ENCODE measurements at regions not wholly inside any gene's neighbourhood (a gene's known extent, or its start where the extent isn't known, plus 50 kb on each side); places are given as distances from the start of the nearest gene placed in this dataset.

- no peak for DNase-seq
Observed at GRCh38 chr20:40359131-40359912, 329.7 kb downstream of the MAFB start.

- no peak for DNase-seq
Observed at GRCh38 chr20:40354880-40355279, 334.2 kb downstream of the MAFB start.

- DNase-seq: no peak
Observed at GRCh38 chr20:40343390-40343789, 345.6 kb downstream of the MAFB start.

GRCh38 chr20:40341561-40341960 lies 347.5 kb downstream of the MAFB start:
- no peak for DNase-seq

- no peak for DNase-seq
Observed at GRCh38 chr20:40339661-40340449, 349.2 kb downstream of the MAFB start.

- DNase-seq: no peak
Observed at GRCh38 chr20:40336533-40336932, 352.5 kb downstream of the MAFB start.

GRCh38 chr20:40335901-40336351 lies 353.1 kb downstream of the MAFB start:
- DNase-seq: no peak

GRCh38 chr20:40335437-40335836 lies 353.6 kb downstream of the MAFB start:
- DNase-seq: no peak

GRCh38 chr20:40333591-40333990 lies 355.4 kb downstream of the MAFB start:
- no peak for DNase-seq

- DNase-seq: peak; percentile 76
Observed at GRCh38 chr20:40331807-40332560, 357.1 kb downstream of the MAFB start.

GRCh38 chr20:40331249-40331648 lies 357.8 kb downstream of the MAFB start:
- no peak for DNase-seq

GRCh38 chr20:40329321-40329720 lies 359.7 kb downstream of the MAFB start:
- DNase-seq: no peak

GRCh38 chr20:40326784-40327183 lies 362.3 kb downstream of the MAFB start:
- no peak for DNase-seq

- no peak for DNase-seq
Observed at GRCh38 chr20:40325006-40325568, 363.9 kb downstream of the MAFB start.

GRCh38 chr20:40323361-40323794 lies 365.7 kb downstream of the MAFB start:
- DNase-seq: peak; percentile 16

- DNase-seq: no peak
Observed at GRCh38 chr20:40322941-40323340, 366.1 kb downstream of the MAFB start.

GRCh38 chr20:40320517-40321011 lies 368.5 kb downstream of the MAFB start:
- no peak for DNase-seq

- peak; percentile 77 for DNase-seq
Observed at GRCh38 chr20:40319741-40320516, 369.1 kb downstream of the MAFB start.

GRCh38 chr20:40319056-40319455 lies 370.0 kb downstream of the MAFB start:
- DNase-seq: no peak

GRCh38 chr20:40317156-40317790 lies 371.8 kb downstream of the MAFB start:
- no peak for DNase-seq

GRCh38 chr20:40314278-40314677 lies 374.8 kb downstream of the MAFB start:
- no peak for DNase-seq
